ENCODE measurements at regions not wholly inside any gene's neighbourhood (a gene's known extent, or its start where the extent isn't known, plus 50 kb on each side); places are given as distances from the start of the nearest gene placed in this dataset.

DNA sequence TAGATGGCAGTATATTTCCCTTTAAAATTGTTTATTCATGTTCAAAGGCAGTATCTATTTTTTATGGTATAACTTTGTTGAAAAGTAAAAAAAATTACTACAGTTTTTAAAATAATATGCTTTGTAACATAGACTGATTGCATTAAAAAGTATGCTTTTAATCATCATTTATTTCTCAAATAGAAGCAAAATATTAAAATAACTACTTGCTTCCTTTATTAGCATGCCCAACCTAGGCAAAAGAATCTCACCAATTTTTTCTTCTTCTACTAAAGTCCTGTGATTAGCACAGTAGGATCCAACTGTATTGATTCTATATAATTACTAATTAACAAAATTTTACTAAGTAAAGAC, 69.6 kb upstream of the NFKB1 start (continued):
- TF ChIP-seq, protein P1, sequence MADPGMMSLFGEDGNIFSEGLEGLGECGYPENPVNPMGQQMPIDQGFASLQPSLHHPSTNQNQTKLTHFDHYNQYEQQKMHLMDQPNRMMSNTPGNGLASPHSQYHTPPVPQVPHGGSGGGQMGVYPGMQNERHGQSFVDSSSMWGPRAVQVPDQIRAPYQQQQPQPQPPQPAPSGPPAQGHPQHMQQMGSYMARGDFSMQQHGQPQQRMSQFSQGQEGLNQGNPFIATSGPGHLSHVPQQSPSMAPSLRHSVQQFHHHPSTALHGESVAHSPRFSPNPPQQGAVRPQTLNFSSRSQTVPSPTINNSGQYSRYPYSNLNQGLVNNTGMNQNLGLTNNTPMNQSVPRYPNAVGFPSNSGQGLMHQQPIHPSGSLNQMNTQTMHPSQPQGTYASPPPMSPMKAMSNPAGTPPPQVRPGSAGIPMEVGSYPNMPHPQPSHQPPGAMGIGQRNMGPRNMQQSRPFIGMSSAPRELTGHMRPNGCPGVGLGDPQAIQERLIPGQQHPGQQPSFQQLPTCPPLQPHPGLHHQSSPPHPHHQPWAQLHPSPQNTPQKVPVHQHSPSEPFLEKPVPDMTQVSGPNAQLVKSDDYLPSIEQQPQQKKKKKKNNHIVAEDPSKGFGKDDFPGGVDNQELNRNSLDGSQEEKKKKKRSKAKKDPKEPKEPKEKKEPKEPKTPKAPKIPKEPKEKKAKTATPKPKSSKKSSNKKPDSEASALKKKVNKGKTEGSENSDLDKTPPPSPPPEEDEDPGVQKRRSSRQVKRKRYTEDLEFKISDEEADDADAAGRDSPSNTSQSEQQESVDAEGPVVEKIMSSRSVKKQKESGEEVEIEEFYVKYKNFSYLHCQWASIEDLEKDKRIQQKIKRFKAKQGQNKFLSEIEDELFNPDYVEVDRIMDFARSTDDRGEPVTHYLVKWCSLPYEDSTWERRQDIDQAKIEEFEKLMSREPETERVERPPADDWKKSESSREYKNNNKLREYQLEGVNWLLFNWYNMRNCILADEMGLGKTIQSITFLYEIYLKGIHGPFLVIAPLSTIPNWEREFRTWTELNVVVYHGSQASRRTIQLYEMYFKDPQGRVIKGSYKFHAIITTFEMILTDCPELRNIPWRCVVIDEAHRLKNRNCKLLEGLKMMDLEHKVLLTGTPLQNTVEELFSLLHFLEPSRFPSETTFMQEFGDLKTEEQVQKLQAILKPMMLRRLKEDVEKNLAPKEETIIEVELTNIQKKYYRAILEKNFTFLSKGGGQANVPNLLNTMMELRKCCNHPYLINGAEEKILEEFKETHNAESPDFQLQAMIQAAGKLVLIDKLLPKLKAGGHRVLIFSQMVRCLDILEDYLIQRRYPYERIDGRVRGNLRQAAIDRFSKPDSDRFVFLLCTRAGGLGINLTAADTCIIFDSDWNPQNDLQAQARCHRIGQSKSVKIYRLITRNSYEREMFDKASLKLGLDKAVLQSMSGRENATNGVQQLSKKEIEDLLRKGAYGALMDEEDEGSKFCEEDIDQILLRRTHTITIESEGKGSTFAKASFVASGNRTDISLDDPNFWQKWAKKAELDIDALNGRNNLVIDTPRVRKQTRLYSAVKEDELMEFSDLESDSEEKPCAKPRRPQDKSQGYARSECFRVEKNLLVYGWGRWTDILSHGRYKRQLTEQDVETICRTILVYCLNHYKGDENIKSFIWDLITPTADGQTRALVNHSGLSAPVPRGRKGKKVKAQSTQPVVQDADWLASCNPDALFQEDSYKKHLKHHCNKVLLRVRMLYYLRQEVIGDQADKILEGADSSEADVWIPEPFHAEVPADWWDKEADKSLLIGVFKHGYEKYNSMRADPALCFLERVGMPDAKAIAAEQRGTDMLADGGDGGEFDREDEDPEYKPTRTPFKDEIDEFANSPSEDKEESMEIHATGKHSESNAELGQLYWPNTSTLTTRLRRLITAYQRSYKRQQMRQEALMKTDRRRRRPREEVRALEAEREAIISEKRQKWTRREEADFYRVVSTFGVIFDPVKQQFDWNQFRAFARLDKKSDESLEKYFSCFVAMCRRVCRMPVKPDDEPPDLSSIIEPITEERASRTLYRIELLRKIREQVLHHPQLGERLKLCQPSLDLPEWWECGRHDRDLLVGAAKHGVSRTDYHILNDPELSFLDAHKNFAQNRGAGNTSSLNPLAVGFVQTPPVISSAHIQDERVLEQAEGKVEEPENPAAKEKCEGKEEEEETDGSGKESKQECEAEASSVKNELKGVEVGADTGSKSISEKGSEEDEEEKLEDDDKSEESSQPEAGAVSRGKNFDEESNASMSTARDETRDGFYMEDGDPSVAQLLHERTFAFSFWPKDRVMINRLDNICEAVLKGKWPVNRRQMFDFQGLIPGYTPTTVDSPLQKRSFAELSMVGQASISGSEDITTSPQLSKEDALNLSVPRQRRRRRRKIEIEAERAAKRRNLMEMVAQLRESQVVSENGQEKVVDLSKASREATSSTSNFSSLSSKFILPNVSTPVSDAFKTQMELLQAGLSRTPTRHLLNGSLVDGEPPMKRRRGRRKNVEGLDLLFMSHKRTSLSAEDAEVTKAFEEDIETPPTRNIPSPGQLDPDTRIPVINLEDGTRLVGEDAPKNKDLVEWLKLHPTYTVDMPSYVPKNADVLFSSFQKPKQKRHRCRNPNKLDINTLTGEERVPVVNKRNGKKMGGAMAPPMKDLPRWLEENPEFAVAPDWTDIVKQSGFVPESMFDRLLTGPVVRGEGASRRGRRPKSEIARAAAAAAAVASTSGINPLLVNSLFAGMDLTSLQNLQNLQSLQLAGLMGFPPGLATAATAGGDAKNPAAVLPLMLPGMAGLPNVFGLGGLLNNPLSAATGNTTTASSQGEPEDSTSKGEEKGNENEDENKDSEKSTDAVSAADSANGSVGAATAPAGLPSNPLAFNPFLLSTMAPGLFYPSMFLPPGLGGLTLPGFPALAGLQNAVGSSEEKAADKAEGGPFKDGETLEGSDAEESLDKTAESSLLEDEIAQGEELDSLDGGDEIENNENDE (IDR thresholded peaks at IDR 0.05; ENCODE audit: insufficient replicate concordance, low read length) = no peak

Data from H1 (cell line).